PC-9 (cell line): ENCODE measurements at regions not wholly inside any gene's neighbourhood (a gene's known extent, or its start where the extent isn't known, plus 50 kb on each side); places are given as distances from the start of the nearest gene placed in this dataset.

Experiments used
- EZH2 ChIP-seq: fragments of 200-600 bp; sonication (generic); IDR thresholded peaks from 2 replicates; pipeline ENCODE4 v1.8.0; 2017; ENCODE audit warnings: antibody characterized with exemption, low read depth
- TF ChIP-seq, protein P1 (sequence below): fragments of 200-600 bp; sonication (generic); conservative IDR thresholded peaks from 2 replicates; pipeline ENCODE4 v1.6.1; 2017; ENCODE audit warnings: mixed run types, antibody characterized with exemption, mild to moderate bottlenecking, moderate library complexity

DNA sequence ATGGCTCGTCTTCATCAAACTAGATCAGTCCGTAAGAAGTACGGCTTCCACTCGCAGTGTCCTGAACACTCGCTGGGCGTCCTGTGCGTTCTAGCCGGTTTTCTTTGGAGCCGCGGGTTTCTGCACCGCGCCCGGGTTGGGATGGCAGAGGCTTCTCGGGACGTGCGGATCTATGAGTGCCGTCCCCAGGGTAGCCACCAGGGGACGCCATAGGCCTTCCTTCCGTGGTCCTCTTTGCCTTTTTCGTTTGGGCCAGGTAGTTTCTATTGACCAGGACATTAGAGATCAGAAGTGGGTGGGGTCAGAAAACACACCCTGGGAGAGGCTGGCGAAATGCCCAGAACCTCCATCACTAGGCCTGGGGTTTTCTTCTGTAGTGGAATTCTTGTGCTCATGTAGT lies 273.8 kb downstream of the FAM72C start:
- TF ChIP-seq, protein P1, sequence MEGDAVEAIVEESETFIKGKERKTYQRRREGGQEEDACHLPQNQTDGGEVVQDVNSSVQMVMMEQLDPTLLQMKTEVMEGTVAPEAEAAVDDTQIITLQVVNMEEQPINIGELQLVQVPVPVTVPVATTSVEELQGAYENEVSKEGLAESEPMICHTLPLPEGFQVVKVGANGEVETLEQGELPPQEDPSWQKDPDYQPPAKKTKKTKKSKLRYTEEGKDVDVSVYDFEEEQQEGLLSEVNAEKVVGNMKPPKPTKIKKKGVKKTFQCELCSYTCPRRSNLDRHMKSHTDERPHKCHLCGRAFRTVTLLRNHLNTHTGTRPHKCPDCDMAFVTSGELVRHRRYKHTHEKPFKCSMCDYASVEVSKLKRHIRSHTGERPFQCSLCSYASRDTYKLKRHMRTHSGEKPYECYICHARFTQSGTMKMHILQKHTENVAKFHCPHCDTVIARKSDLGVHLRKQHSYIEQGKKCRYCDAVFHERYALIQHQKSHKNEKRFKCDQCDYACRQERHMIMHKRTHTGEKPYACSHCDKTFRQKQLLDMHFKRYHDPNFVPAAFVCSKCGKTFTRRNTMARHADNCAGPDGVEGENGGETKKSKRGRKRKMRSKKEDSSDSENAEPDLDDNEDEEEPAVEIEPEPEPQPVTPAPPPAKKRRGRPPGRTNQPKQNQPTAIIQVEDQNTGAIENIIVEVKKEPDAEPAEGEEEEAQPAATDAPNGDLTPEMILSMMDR, result no peak
- no peak for TF ChIP-seq EZH2
